ENCODE measurements at regions not wholly inside any gene's neighbourhood (a gene's known extent, or its start where the extent isn't known, plus 50 kb on each side); places are given as distances from the start of the nearest gene placed in this dataset.

DNA sequence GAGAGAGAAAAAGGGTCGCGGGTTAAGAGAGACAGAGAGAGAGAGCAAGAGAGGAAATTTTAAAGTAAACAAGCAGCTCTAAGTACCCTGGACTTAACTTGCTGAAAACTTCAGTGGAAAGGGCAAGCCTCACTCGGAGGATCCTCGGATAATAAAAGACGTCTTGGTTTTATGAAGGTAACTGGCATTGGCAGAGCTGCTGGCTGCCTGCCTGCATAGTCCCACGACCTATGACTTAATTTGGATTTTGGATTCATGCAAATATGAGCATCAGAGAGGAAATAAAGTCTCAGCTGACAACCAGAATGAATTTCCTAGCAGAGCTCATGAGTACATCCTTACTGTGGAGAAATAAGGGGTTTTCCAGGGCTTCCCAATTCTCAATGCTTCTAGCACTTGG is 95.1 kb upstream of the PDZRN3 start:
- ChIA-PET CTCF (interaction anchor here (0.7 kb wide), 1 partner anchor 10 kb away, joined by 3 read pairs; no protein-coding TSS in a partner anchor), POLR2A (no interaction called here)
- H3K4me1 Mint-ChIP-seq = no peaks in the 10 kb centered on the region
- no peak overlapping the region for H3K27ac Mint-ChIP-seq
- ATAC-seq = no peak
- H3K4me3 Mint-ChIP-seq = no peak overlapping the region
- no peaks in the 10 kb centered on the region for H3K36me3 Mint-ChIP-seq
- DNase-seq (ENCODE audit: low spot score) = no peak
- peaks cover 4% of the 10 kb centered on the region; the same call in 1 of the 2 replicates for H3K9me3 Mint-ChIP-seq
- TF ChIP-seq USF1 (CRISPR knock-in tag; IDR thresholded peaks at IDR 0.05) (no peak), PRRX2 (CRISPR knock-in tag; IDR thresholded peaks at IDR 0.05) (no peak), GTF2I (CRISPR knock-in tag; conservative IDR thresholded peaks at IDR 0.05) (no peak), ZNF263 (CRISPR knock-in tag; IDR thresholded peaks at IDR 0.05; ENCODE audit: low read depth) (no peak), NR3C1 (CRISPR knock-in tag; conservative IDR thresholded peaks at IDR 0.05; ENCODE audit: low read depth) (no peak), PRDM15 (CRISPR knock-in tag; IDR thresholded peaks at IDR 0.05) (no peak), FOXK1 (CRISPR knock-in tag; IDR thresholded peaks at IDR 0.05) (no peak), IRF2 (CRISPR knock-in tag; IDR thresholded peaks at IDR 0.05; ENCODE audit: borderline replicate concordance, low read depth) (no peak)
- TF ChIP-seq, protein P1, sequence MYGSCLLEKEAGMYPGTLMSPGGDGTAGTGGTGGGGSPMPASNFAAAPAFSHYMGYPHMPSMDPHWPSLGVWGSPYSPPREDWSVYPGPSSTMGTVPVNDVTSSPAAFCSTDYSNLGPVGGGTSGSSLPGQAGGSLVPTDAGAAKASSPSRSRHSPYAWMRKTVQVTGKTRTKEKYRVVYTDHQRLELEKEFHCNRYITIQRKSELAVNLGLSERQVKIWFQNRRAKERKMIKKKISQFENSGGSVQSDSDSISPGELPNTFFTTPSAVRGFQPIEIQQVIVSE (CRISPR knock-in tag; IDR thresholded peaks at IDR 0.05; ENCODE audit: borderline replicate concordance) = no peak
- TF ChIP-seq, protein P2, sequence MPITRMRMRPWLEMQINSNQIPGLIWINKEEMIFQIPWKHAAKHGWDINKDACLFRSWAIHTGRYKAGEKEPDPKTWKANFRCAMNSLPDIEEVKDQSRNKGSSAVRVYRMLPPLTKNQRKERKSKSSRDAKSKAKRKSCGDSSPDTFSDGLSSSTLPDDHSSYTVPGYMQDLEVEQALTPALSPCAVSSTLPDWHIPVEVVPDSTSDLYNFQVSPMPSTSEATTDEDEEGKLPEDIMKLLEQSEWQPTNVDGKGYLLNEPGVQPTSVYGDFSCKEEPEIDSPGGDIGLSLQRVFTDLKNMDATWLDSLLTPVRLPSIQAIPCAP (CRISPR knock-in tag; IDR thresholded peaks at IDR 0.05) = no peak
- TF ChIP-seq, protein P3, sequence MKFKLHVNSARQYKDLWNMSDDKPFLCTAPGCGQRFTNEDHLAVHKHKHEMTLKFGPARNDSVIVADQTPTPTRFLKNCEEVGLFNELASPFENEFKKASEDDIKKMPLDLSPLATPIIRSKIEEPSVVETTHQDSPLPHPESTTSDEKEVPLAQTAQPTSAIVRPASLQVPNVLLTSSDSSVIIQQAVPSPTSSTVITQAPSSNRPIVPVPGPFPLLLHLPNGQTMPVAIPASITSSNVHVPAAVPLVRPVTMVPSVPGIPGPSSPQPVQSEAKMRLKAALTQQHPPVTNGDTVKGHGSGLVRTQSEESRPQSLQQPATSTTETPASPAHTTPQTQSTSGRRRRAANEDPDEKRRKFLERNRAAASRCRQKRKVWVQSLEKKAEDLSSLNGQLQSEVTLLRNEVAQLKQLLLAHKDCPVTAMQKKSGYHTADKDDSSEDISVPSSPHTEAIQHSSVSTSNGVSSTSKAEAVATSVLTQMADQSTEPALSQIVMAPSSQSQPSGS (CRISPR knock-in tag; IDR thresholded peaks at IDR 0.05; ENCODE audit: borderline replicate concordance, low read depth) = no peak
- no peaks in the 10 kb centered on the region; the same call in 1 of the 2 replicates for H3K27me3 Mint-ChIP-seq (ENCODE audit: low read depth)

DNA sequence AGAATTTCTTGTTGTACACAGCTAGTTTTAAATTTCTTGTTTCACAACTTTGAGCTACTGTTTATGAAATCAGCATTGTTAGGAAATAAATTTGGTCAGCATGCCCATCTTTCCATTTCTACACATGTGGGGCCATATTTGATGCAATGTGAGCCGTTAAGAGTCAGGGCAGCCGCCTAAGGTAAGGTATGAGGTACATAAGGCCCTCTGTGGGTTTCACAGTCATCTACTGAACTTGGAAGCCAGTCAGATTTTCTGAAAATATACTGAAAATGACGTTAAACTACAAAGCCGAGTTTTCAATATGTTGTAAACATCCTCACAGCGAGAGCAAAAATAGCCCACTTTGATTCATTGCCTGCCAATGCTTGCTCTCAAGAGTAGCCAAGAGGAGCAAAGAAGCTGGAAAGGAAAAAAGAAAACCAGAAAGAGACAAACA is 94.7 kb upstream of the PDZRN3 start:
- ChIA-PET POLR2A (no interaction called here), CTCF (interaction anchor here (0.7 kb wide), 1 partner anchor 9 kb away, joined by 3 read pairs; no protein-coding TSS in a partner anchor)
- H3K4me1 Mint-ChIP-seq = no peaks in the 10 kb centered on the region
- H3K4me3 Mint-ChIP-seq = no peak overlapping the region
- TF ChIP-seq, protein P1 (CRISPR knock-in tag; IDR thresholded peaks at IDR 0.05; ENCODE audit: borderline replicate concordance) = no peak
- TF ChIP-seq PREB (CRISPR knock-in tag; IDR thresholded peaks at IDR 0.05; ENCODE audit: borderline replicate concordance) = no peak
- TF ChIP-seq ZNF423 (CRISPR knock-in tag; IDR thresholded peaks at IDR 0.05) = no peak
- TF ChIP-seq FOXK1 (CRISPR knock-in tag; IDR thresholded peaks at IDR 0.05) = no peak
- TF ChIP-seq NR3C1 (CRISPR knock-in tag; conservative IDR thresholded peaks at IDR 0.05; ENCODE audit: low read depth) = no peak
- TF ChIP-seq MLX (CRISPR knock-in tag; IDR thresholded peaks at IDR 0.05) = no peak
- no peak for TF ChIP-seq TCF7 (CRISPR knock-in tag; IDR thresholded peaks at IDR 0.05; ENCODE audit: low read depth)
- no peak for TF ChIP-seq ATF6 (CRISPR knock-in tag; IDR thresholded peaks at IDR 0.05)
- no peak for ATAC-seq
- no peaks in the 10 kb centered on the region; the same call in 1 of the 2 replicates for H3K27me3 Mint-ChIP-seq (ENCODE audit: low read depth)
- no peak overlapping the region for H3K27ac Mint-ChIP-seq
- DNase-seq (ENCODE audit: low spot score) = no peak
- H3K9me3 Mint-ChIP-seq = peaks cover 7% of the 10 kb centered on the region
- no peaks in the 10 kb centered on the region for H3K36me3 Mint-ChIP-seq
